Stimulated activated CD4-positive, alpha-beta T cell treated with anti-CD3 and anti-CD28 coated beads, TNF-alpha, amount 100 ng/mL, for 48 hours (primary cell): ENCODE measurements at regions not wholly inside any gene's neighbourhood (a gene's known extent, or its start where the extent isn't known, plus 50 kb on each side); places are given as distances from the start of the nearest gene placed in this dataset.
A peak's percentile ranks its signal among the peaks of the same experiment; 100 is the strongest.
"Not testable (repeated sequence)": the region's sequence is repeated elsewhere in the genome, so short reads cannot be mapped to it uniquely, and the experiment has no call there.

Experiments used
- DNase-seq, 3 donors: peaks; one replicate each; pipeline ENCODE4 v3.0.0-alpha.2; 2020; ENCODE audit warnings: low read depth in 3 of 3

- DNase-seq = no peak
Measured at GRCh38 chr7:145106001-145106400, 270.1 kb upstream of the TPK1 start.

GRCh38 chr7:145105561-145105960 is 269.7 kb upstream of the TPK1 start:
- no peak for DNase-seq

DNA sequence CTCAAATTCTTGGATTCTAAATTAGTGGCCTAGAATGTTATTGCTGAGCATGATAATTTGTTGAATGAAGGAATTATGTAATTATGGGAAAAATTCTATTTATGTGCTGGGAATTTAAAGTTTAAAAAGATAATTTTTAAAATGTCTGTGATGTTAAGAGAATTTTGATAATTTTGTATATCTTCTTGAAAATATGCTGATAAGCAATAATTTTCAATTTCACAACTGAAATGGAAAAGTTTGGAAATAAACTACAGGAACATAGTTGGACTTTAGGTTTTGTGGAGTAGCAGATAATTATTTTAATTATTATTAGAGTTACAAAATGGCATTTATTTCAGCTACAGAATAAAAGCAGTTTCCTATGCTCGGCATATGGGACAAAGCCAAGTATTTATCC is 268.5 kb upstream of the TPK1 start:
- no peak for DNase-seq

DNA sequence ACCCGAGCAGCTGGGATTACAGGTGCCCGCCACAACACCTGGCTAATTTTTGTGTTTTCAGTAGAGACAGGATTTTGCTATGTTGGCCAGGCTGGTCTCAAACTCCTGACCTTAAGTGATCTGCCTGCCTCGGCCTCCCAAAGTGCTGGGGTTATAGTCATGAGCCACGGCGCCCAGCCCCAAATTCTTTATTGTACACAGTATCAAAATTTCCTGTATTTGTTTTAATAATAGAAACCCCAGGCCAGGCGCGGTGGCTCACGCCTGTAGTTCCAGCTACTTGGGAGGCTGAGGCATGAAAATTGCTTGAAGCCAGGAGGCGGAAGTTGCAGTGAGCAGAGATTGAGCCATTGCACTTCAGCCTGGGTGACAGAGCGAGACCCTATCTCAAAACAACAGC is 266.3 kb upstream of the TPK1 start:
- not testable (repeated sequence) for DNase-seq

DNA sequence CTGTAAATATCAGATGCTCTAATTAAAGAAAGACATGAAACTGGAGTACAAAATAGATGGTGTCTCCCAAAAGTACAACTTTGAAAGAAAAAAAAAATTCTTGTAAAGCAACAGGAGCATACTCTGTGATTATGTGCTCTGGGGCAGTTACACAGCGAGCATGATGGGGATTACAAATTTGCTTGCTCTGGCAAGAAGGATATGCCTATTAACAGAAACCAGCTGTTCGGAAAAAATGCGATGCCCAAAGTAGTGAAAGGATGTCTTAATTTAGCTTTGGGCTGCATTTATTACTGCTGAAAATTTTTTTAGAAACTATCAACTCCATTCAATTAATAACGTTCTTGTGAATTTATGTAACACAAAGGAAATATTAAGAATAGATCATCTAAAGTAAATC is 256.9 kb upstream of the TPK1 start:
- no peak for DNase-seq

- DNase-seq = no peak
Measured at GRCh38 chr7:145088111-145088745, 252.4 kb upstream of the TPK1 start.

GRCh38 chr7:145082366-145083161 is 246.7 kb upstream of the TPK1 start:
- DNase-seq = no peak

DNA sequence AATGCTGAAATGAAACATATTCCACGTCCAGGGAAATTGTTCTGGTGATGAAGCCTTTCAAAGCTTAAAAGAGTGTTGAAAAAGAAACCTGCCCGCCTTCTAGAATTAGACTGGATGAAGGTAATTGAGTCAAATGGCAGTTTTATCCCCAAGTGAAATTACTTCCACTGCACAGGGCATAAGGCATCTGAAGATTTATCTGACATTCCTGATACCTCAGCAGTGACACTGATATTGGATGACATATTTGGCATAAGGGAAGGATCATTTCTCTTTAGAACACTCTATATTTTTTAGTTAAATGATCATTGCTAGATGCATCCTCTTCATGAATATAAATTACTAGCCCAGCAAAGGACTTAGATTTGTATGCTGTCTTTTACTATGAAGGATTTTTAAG is 229.6 kb upstream of the TPK1 start:
- no peak for DNase-seq

DNA sequence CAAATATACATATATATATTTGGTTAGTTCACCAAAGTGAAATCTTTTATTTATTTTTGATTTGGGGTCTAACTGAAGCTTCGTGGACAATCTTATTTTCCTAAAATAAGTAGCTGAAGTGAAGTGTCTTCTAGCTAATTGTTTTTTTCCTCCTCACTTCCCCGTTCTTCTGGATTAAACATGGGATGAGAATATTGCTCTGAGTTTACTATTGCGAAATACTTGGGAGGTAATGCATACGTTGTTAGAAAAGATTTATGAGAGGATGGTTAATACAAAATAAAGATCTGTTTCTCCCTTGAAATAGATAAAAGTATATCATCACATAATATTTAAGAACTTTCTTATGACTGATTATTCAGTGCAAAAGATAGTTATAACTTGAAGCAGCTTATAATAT is 228.3 kb upstream of the TPK1 start:
- DNase-seq = no peak

GRCh38 chr7:145053781-145054180 is 217.9 kb upstream of the TPK1 start:
- no peak for DNase-seq

DNA sequence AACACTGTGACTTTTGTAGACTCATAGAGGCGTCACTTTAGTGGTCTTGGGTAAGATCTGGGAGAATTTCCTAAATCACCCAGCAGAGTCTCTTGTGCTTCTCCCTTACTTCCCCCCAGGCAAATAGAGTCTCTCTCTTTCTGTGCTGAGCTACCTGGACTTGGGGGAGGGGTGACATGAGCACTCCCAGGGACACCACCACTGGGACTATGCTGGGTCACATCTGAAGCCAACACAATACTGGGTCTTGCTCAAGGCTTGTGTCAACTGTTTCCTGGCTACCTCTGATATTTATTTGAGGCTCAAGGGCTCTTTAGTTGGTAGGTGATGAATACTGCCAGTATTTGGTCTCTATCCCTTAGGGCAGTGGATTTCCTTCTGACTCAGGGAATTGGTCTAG is 214.6 kb upstream of the TPK1 start:
- DNase-seq = no peak

GRCh38 chr7:145036604-145037405 is 201.0 kb upstream of the TPK1 start:
- DNase-seq = peak in 2 of 3 donors; percentile 3 to 31

- no peak for DNase-seq
Measured at GRCh38 chr7:145031162-145031561, 195.3 kb upstream of the TPK1 start.

- no peak for DNase-seq
Measured at GRCh38 chr7:145030754-145031153, 194.9 kb upstream of the TPK1 start.

DNA sequence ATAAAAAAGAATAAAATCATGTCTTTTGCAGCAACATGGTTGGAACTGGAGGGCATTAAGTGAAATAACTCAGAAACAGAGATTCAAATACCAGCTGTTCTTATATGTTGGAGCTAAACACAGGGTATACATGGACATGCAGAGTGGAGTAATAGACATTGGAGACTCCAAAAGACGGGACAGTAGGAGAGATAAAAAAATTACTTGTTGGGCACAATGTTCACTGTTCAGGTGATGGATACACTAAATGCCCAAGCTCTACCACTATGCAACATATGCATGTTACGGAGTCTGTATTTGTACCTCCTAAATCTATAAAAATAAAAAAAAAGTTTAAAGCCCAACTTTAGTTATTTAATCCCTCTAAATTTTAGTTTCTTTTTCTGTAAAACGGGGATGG is 184.6 kb upstream of the TPK1 start:
- no peak for DNase-seq

- DNase-seq = no peak
Measured at GRCh38 chr7:145016068-145016467, 180.2 kb upstream of the TPK1 start.

DNA sequence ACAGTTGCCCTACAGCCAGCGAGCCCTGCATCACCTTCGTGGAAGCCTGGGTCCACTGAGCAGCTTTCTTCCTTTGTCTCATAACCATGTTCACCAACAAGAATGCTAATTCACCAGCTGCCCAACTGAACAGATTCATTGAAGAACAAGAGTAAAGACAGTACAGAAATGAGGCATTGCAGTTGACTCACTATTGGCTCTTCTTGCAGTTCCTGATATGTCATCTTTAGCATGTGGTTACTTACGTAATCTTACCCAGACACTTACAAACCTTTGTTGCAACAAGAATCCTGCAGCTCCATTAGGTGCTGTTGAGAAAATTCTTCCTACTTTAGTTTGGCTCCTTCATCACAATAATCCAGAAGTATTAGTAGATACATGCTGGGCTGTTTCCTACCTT is 174.0 kb upstream of the TPK1 start:
- DNase-seq = no peak

DNA sequence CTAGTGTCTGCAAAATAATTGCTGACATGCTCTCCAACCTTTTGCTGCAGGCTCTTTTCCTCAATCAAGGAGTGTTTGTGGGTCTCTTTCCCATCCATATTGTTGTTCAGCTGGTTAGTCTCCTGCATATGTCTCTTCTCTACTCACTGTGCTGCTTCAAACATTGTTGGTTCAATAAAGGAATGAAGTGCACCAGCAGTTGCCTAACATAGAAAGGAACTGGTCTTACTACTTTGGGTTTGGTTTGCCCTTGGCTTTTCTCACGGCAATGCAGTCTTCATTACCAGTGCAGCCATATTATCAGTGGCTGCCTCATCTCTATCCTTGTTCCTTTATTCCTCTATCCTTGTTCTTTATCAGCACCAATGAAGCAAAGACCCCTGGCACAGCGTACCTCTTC is 169.7 kb upstream of the TPK1 start:
- DNase-seq = no peak

DNA sequence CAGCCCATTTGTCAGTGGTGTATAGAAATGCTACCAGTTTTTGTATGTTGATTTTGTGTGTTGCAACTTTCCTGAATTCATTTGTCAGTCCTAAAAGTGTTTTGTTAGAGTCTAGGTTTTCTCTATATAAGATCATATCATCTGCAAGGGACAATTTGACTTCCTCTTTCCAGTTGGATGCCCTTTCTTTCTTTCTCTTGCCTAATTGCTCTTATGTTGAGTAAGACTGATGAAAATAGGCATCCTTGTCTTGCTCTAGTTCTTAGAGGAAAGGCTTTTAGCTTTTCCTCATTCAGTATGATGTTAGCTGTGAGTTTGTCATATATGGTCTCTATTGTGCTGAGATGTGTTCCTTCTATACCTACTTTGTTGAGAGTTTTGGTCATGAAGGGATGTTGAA is 161.7 kb upstream of the TPK1 start:
- DNase-seq = no peak

- DNase-seq = no peak
Measured at GRCh38 chr7:144995495-144995894, 159.6 kb upstream of the TPK1 start.

GRCh38 chr7:144991041-144991440 is 155.2 kb upstream of the TPK1 start:
- DNase-seq = no peak

DNA sequence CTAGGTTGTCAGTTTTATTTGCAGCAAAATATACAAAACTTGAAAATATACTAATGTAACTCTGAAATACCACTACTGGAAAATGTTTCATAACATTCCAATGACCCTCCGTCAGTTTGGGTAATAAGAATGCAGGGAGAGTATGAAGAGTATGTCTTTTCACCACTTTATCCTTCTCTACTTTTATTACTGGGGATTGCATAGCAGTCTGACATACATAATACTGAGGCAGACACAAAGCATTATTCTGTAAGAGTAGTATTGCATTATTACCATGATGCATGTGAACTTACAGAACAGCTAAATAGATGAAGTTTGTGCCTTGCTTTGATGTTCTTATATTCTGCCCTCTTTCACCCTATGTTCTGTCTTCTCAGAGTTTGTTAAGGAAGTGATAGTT is 151.8 kb upstream of the TPK1 start:
- no peak for DNase-seq

DNA sequence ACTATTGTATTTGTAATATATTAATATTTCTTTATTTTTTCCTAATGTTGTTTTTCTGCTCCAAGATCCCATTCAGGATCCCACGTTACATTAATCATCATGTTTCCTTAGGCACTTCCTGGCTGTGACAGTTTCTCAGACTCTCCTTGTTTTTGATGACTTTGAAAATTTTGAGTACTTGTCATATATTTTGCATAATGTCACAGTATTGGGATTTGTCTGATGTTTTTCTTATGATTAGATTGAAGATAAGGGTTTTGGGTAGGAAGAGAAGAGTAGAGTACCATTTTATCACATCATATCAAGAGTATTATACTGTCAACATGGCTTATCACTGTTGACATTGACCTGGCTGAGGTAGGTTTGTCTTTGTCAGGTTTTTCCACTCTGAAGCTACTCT is 146.3 kb upstream of the TPK1 start:
- DNase-seq = no peak
